Right lobe of liver (tissue), 6 donors: ENCODE measurements at regions not wholly inside any gene's neighbourhood (a gene's known extent, or its start where the extent isn't known, plus 50 kb on each side); places are given as distances from the start of the nearest gene placed in this dataset.

ENCODE experiments used
- ATAC-seq, 4 donors: fragments of 200-7000 bp; cut with Tn5 transposase; one replicate each; pipeline ENCODE4 v1.9.1; 2020; ENCODE audit warnings: mild to moderate bottlenecking in 4 of 4, moderate library complexity in 4 of 4
- DNase-seq, 3 donors: peaks; one replicate each; pipeline ENCODE4 v3.0.0-alpha.2; 2020
- H3K27ac ChIP-seq, 3 donors: fragments of 200-600 bp; one replicate each; pipeline ENCODE4 v1.8.0; 2022
- H3K27me3 ChIP-seq, 2 donors: fragments of 200-600 bp; one replicate each; pipeline ENCODE4 v1.8.0; 2022
- H3K36me3 ChIP-seq, 4 donors: fragments of 200-600 bp; sonication (generic) in 1 of 4; one replicate each; pipeline versions ENCODE4 v1.5.1 to v1.8.0; 2017 to 2022; ENCODE audit warnings: control low read depth in 1 of 4
- H3K4me1 ChIP-seq, 4 donors: fragments of 200-600 bp; sonication (generic) in 1 of 4; one replicate each; pipeline versions ENCODE4 v1.5.1 to v1.8.0; 2017 to 2022; ENCODE audit warnings: control low read depth in 1 of 4
- H3K4me3 ChIP-seq, 3 donors: fragments of 200-600 bp; one replicate each; pipeline ENCODE4 v1.8.0; 2022
- H3K9me3 ChIP-seq, 4 donors: fragments of 200-600 bp; sonication (generic) in 1 of 4; one replicate each; pipeline versions ENCODE4 v1.5.1 to v1.8.0; 2017 to 2022; ENCODE audit warnings: control low read depth in 1 of 4
- CTCF ChIP-seq, 4 donors: fragments of 200-600 bp in 3 of 4; fragments of 450-650 bp in 1 of 4; IDR thresholded peaks; one replicate each; pipeline versions ENCODE4 v1.5.1 to v1.8.0; 2016 to 2022; ENCODE audit warnings: antibody characterized with exemption in 4 of 4, mild to moderate bottlenecking in 2 of 4
- POLR2A ChIP-seq: fragments of 450-650 bp; IDR thresholded peaks from one replicate; pipeline ENCODE4 v1.6.1; 2017; ENCODE audit warnings: antibody characterized with exemption, mild to moderate bottlenecking
- WGBS: methylation state at CpG from one replicate; pipeline ENCODE4 v1.1.6; 2018; ENCODE audit warnings: low coverage, low lambda C conversion rate; ENCODE audit not compliant: insufficient coverage; ENCODE audit errors: missing lambda C conversion rate; 5-methylcytosine and 5-hydroxymethylcytosine counted together
- intact Hi-C, 2 donors: fragments of 100-400 bp; cut with DNase I; formaldehyde crosslinking; loops; one replicate each; pipeline versions ENCODE4 v1.11.2 to v1.14.1; 2022
- donor health status: DM: no; HTN: yes; CAD: no.
- donor health status: DM: no; HTN: no; CAD: no.
- donor health status: DM: no; HTN: no; CAD: no.
- donor health status: DM: no; HTN: yes; CAD: no.
- donor health status: DM: no; HTN: yes; CAD: no.

GRCh38 chr4:81745050-81745449 lies 273.3 kb upstream of the RASGEF1B start:
- 52% methylated on average over 3 of the region's 3 CpGs for WGBS
- no peak for DNase-seq
- Histone ChIP-seq H3K27ac (no peak overlapping the region), H3K27me3 (no peaks in the 10 kb centered on the region), H3K4me3 (no peak overlapping the region), H3K36me3 (no peaks in the 10 kb centered on the region), H3K4me1 (peaks cover 0 to 7% (median 4%) of the 10 kb centered on the region in 4 donors), H3K9me3 (no peaks in the 10 kb centered on the region)
- TF ChIP-seq CTCF (IDR thresholded peaks at IDR 0.05) (no peak), POLR2A (no peak)
- intact Hi-C loops = no loop called here
- ATAC-seq = no peak

GRCh38 chr4:81743731-81744435 lies 272.2 kb upstream of the RASGEF1B start:
- intact Hi-C loops = no loop called here
- WGBS = 84% methylated on average over 9 of the region's 9 CpGs
- Histone ChIP-seq H3K27ac (no peak overlapping the region), H3K9me3 (no peaks in the 10 kb centered on the region), H3K4me3 (no peak overlapping the region), H3K4me1 (peaks cover 0 to 7% (median 4%) of the 10 kb centered on the region in 4 donors), H3K27me3 (no peaks in the 10 kb centered on the region), H3K36me3 (no peaks in the 10 kb centered on the region)
- ATAC-seq = no peak
- no peak for DNase-seq
- TF ChIP-seq CTCF (IDR thresholded peaks at IDR 0.05) = no peak
- no peak for TF ChIP-seq POLR2A

GRCh38 chr4:81740487-81740886 lies 268.8 kb upstream of the RASGEF1B start:
- Histone ChIP-seq H3K27ac (no peak overlapping the region), H3K4me3 (no peak overlapping the region), H3K9me3 (no peaks in the 10 kb centered on the region), H3K36me3 (no peaks in the 10 kb centered on the region), H3K27me3 (no peaks in the 10 kb centered on the region), H3K4me1 (peaks cover 0 to 6% (median 3%) of the 10 kb centered on the region in 4 donors)
- TF ChIP-seq CTCF (IDR thresholded peaks at IDR 0.05) (no peak), POLR2A (no peak)
- ATAC-seq (peak in 1 of 4 donors; percentile 35), DNase-seq (no peak)
- intact Hi-C loops = no loop called here

GRCh38 chr4:81738891-81739290 lies 267.2 kb upstream of the RASGEF1B start:
- Histone ChIP-seq H3K4me3 (no peak overlapping the region), H3K27me3 (no peaks in the 10 kb centered on the region), H3K36me3 (no peaks in the 10 kb centered on the region), H3K27ac (no peak overlapping the region), H3K9me3 (no peaks in the 10 kb centered on the region), H3K4me1 (peaks cover 0 to 6% (median 3%) of the 10 kb centered on the region in 4 donors)
- DNase-seq (no peak), ATAC-seq (no peak)
- intact Hi-C loops = no loop called here
- no peak for TF ChIP-seq POLR2A
- no peak for TF ChIP-seq CTCF (IDR thresholded peaks at IDR 0.05)
